Body of pancreas (tissue), 4 donors: ENCODE measurements at regions not wholly inside any gene's neighbourhood (a gene's known extent, or its start where the extent isn't known, plus 50 kb on each side); places are given as distances from the start of the nearest gene placed in this dataset.

Source experiments
- ATAC-seq: fragments of 150-250 bp; one replicate; pipeline ENCODE4 v1.9.1; 2016
- DNase-seq, 4 donors: peaks; one replicate each; pipeline ENCODE4 v3.0.0-alpha.2; 2019
- H3K27ac ChIP-seq, 4 donors: fragments of 200-600 bp; sonication (generic); 1 replicate in 3 of 4; 2 replicates in 1 of 4; pipeline versions ENCODE4 v1.5.1 to v1.6.1; 2016 to 2019; ENCODE audit warnings: mild to moderate bottlenecking in 1 of 4, mixed read lengths in 1 of 4, moderate library complexity in 1 of 4
- H3K27me3 ChIP-seq, 2 donors: fragments of 200-600 bp; sonication (generic); one replicate each; pipeline ENCODE4 v1.6.0; 2016; ENCODE audit warnings: mild to moderate bottlenecking in 1 of 2
- H3K36me3 ChIP-seq, 2 donors: fragments of 200-600 bp; sonication (generic); replicated peaks in 1 of 2; 2 replicates each; pipeline ENCODE4 v1.5.1; 2016; ENCODE audit warnings: low read depth in 2 of 2; ENCODE audit not compliant: insufficient read depth in 1 of 2
- H3K4me1 ChIP-seq: fragments of 200-600 bp; sonication (generic); one replicate; pipeline ENCODE4 v1.6.0; 2016
- H3K4me3 ChIP-seq, 2 donors: fragments of 200-600 bp; sonication (generic); 1 replicate in 1 of 2; 2 replicates in 1 of 2; pipeline ENCODE4 v1.5.1; 2016 to 2019
- H3K9me3 ChIP-seq, 3 donors: fragments of 200-600 bp; sonication (generic); 1 replicate in 2 of 3; 2 replicates in 1 of 3; pipeline ENCODE4 v1.5.1; 2016
- CTCF ChIP-seq, 7 experiments: fragments of 450-650 bp in 4 of 7; fragments of 200-600 bp in 3 of 7; sonication (generic) in 3 of 7; IDR thresholded peaks; one replicate each; pipeline ENCODE4 v1.5.1; 2016 to 2019; ENCODE audit warnings: antibody characterized with exemption in 7 of 7
- POLR2A ChIP-seq, 3 donors: fragments of 450-650 bp; IDR thresholded peaks; one replicate each; pipeline ENCODE4 v1.6.1; 2016; ENCODE audit warnings: antibody characterized with exemption in 3 of 3, mild to moderate bottlenecking in 2 of 3
- WGBS, 2 donors: methylation state at CpG; one replicate each; pipeline ENCODE4 v1.1.5; 2017; 5-methylcytosine and 5-hydroxymethylcytosine counted together
- intact Hi-C: fragments of 100-400 bp; cut with DNase I; formaldehyde crosslinking; loops from one replicate; pipeline ENCODE4 v1.15.1; 2023

GRCh38 chr4:13830449-13830848 lies 202.9 kb upstream of the BOD1L1 start:
- intact Hi-C loops, result no loop called here
- TF ChIP-seq CTCF (IDR thresholded peaks at IDR 0.05), result no peak
- no peak for TF ChIP-seq POLR2A (IDR thresholded peaks at IDR 0.05)
- Histone ChIP-seq H3K9me3 (no peaks in the 10 kb centered on the region), H3K36me3 (no peaks in the 10 kb centered on the region), H3K27me3 (no peaks in the 10 kb centered on the region), H3K4me3 (no peak overlapping the region), H3K4me1 (no peaks in the 10 kb centered on the region), H3K27ac (no peak overlapping the region)
- ATAC-seq (no peak), DNase-seq (peak in 1 of 4 donors; percentile 13)
- WGBS, 2 donors, result 43 to 50% methylated on average over 5 of the region's 5 CpGs

- WGBS, 2 donors, result 61 to 62% methylated on average over 4 of the region's 4 CpGs
- intact Hi-C loops, result no loop called here
Observed at GRCh38 chr4:13833171-13833804, 205.8 kb upstream of the BOD1L1 start.

GRCh38 chr4:13836946-13837912 lies 209.7 kb upstream of the BOD1L1 start:
- Histone ChIP-seq H3K36me3 (no peaks in the 10 kb centered on the region), H3K9me3 (no peaks in the 10 kb centered on the region), H3K27ac (no peak overlapping the region), H3K4me1 (no peaks in the 10 kb centered on the region), H3K27me3 (no peaks in the 10 kb centered on the region), H3K4me3 (no peak overlapping the region)
- DNase-seq (no peak), ATAC-seq (no peak)
- TF ChIP-seq POLR2A (IDR thresholded peaks at IDR 0.05) (no peak), CTCF (IDR thresholded peaks at IDR 0.05) (no peak)
- intact Hi-C loops, result no loop called here
- 42 to 45% methylated on average over 6 of the region's 6 CpGs for WGBS, 2 donors

More at GRCh38 chr4:13833171-13833804, 205.8 kb upstream of the BOD1L1 start:
- Histone ChIP-seq H3K27ac (no peak overlapping the region), H3K4me1 (no peaks in the 10 kb centered on the region), H3K36me3 (no peaks in the 10 kb centered on the region), H3K27me3 (no peaks in the 10 kb centered on the region), H3K9me3 (no peaks in the 10 kb centered on the region), H3K4me3 (no peak overlapping the region)
- ATAC-seq, result no peak
- no peak for TF ChIP-seq POLR2A (IDR thresholded peaks at IDR 0.05)
- no peak for TF ChIP-seq CTCF (IDR thresholded peaks at IDR 0.05)
- no peak for DNase-seq

- DNase-seq, result no peak
- no peaks in the 10 kb centered on the region for H3K36me3 ChIP-seq
- WGBS, 2 donors, result 31 to 43% methylated on average over 12 of the region's 12 CpGs
Observed at GRCh38 chr4:13840502-13841190, 213.1 kb upstream of the BOD1L1 start.

More at GRCh38 chr4:13840502-13841190, 213.1 kb upstream of the BOD1L1 start:
- TF ChIP-seq POLR2A (IDR thresholded peaks at IDR 0.05) (no peak), CTCF (IDR thresholded peaks at IDR 0.05) (no peak)
- no peaks in the 10 kb centered on the region for H3K27me3 ChIP-seq
- intact Hi-C loops, result no loop called here
- no peaks in the 10 kb centered on the region for H3K4me1 ChIP-seq
- H3K4me3 ChIP-seq, result no peak overlapping the region
- H3K9me3 ChIP-seq, result no peaks in the 10 kb centered on the region
- H3K27ac ChIP-seq, result no peak overlapping the region
- ATAC-seq, result no peak
